B cell (primary cell): ENCODE measurements at regions not wholly inside any gene's neighbourhood (a gene's known extent, or its start where the extent isn't known, plus 50 kb on each side); places are given as distances from the start of the nearest gene placed in this dataset.

ENCODE experiments used
- EZH2 ChIP-seq: IDR thresholded peaks from 2 replicates; pipeline ENCODE4 v1.6.1; 2012; ENCODE audit warnings: borderline replicate concordance, low read depth, mild to moderate bottlenecking, moderate library complexity, low read length; ENCODE audit not compliant: insufficient read depth, poor library complexity, severe bottlenecking
- TF ChIP-seq, protein P1 (sequence below): fragments of 200-600 bp; IDR thresholded peaks from one replicate; pipeline ENCODE4 v1.8.0; 2022; ENCODE audit warnings: antibody characterized with exemption, mild to moderate bottlenecking

GRCh38 chr7:97512441-97513207, 219.3 kb upstream of the TAC1 start:
- TF ChIP-seq, protein P1, sequence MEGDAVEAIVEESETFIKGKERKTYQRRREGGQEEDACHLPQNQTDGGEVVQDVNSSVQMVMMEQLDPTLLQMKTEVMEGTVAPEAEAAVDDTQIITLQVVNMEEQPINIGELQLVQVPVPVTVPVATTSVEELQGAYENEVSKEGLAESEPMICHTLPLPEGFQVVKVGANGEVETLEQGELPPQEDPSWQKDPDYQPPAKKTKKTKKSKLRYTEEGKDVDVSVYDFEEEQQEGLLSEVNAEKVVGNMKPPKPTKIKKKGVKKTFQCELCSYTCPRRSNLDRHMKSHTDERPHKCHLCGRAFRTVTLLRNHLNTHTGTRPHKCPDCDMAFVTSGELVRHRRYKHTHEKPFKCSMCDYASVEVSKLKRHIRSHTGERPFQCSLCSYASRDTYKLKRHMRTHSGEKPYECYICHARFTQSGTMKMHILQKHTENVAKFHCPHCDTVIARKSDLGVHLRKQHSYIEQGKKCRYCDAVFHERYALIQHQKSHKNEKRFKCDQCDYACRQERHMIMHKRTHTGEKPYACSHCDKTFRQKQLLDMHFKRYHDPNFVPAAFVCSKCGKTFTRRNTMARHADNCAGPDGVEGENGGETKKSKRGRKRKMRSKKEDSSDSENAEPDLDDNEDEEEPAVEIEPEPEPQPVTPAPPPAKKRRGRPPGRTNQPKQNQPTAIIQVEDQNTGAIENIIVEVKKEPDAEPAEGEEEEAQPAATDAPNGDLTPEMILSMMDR, result no peak
- TF ChIP-seq EZH2, result no peak
